Mesothelial cell of epicardium (in vitro differentiated cells): ENCODE measurements at regions not wholly inside any gene's neighbourhood (a gene's known extent, or its start where the extent isn't known, plus 50 kb on each side); places are given as distances from the start of the nearest gene placed in this dataset.
"Not testable (repeated sequence)": the region's sequence is repeated elsewhere in the genome, so short reads cannot be mapped to it uniquely, and the experiment has no call there.

Source experiments
- DNase-seq, 2 experiments: peaks; one replicate each; pipeline ENCODE4 v3.0.0; 2021; ENCODE audit warnings: low spot score in 2 of 2; ENCODE audit not compliant: unreplicated experiment in 2 of 2
- H3K27ac Mint-ChIP-seq: 2 replicates; pipeline ENCODE4 v1.8.0; 2021; ENCODE audit warnings: mixed read lengths
- H3K27me3 Mint-ChIP-seq: 2 replicates; pipeline ENCODE4 v1.8.0; 2021; ENCODE audit warnings: low read depth, mixed read lengths
- H3K36me3 Mint-ChIP-seq: 2 replicates; pipeline ENCODE4 v1.8.0; 2021; ENCODE audit warnings: mixed read lengths
- H3K4me1 Mint-ChIP-seq: 2 replicates; pipeline ENCODE4 v1.8.0; 2021; ENCODE audit warnings: mixed read lengths
- H3K4me3 Mint-ChIP-seq: 2 replicates; pipeline ENCODE4 v1.8.0; 2021; ENCODE audit warnings: mild to moderate bottlenecking, moderate library complexity, mixed read lengths
- H3K9me3 Mint-ChIP-seq: 2 replicates; pipeline ENCODE4 v1.8.0; 2021; ENCODE audit warnings: mixed read lengths
- CTCF ChIP-seq: fragments of 200-600 bp; sonication (generic); IDR thresholded peaks from one replicate; pipeline ENCODE4 v1.5.0; 2021; ENCODE audit warnings: antibody characterized with exemption; ENCODE audit not compliant: unreplicated experiment

GRCh38 chr1:223022641-223023473, 120.2 kb downstream of the TLR5 start:
- DNase-seq = peak in 1 of 2 experiments; percentile 37
- Mint-ChIP-seq H3K9me3 (peaks cover 5% of the 10 kb centered on the region), H3K36me3 (no peaks in the 10 kb centered on the region), H3K4me1 (peaks cover 57% of the 10 kb centered on the region), H3K27me3 (peaks cover 2% of the 10 kb centered on the region), H3K27ac (peak overlapping the region; percentile 15), H3K4me3 (no peak overlapping the region)
- no peak for TF ChIP-seq CTCF

- Mint-ChIP-seq H3K4me1 (peaks cover 60% of the 10 kb centered on the region), H3K4me3 (no peak overlapping the region), H3K36me3 (no peaks in the 10 kb centered on the region), H3K9me3 (peaks cover 5% of the 10 kb centered on the region), H3K27ac (peak overlapping the region; percentile 79), H3K27me3 (peaks cover 6% of the 10 kb centered on the region)
- no peak for TF ChIP-seq CTCF
- DNase-seq = peak in 1 of 2 experiments; percentile 26
Measured at GRCh38 chr1:223023863-223024262, 119.2 kb downstream of the TLR5 start.

- peaks cover 55% of the 10 kb centered on the region for H3K4me1 Mint-ChIP-seq
- not testable (repeated sequence) for DNase-seq, H3K4me3 Mint-ChIP-seq, H3K9me3 Mint-ChIP-seq, H3K36me3 Mint-ChIP-seq, H3K27ac Mint-ChIP-seq
- H3K27me3 Mint-ChIP-seq = peaks cover 11% of the 10 kb centered on the region
Measured at GRCh38 chr1:223024486-223024885, 118.6 kb downstream of the TLR5 start.

- not testable (repeated sequence) for DNase-seq, H3K36me3 Mint-ChIP-seq
- H3K4me1 Mint-ChIP-seq = peaks cover 53% of the 10 kb centered on the region
Measured at GRCh38 chr1:223025190-223025734, 117.8 kb downstream of the TLR5 start.

GRCh38 chr1:223026639-223027038, 116.4 kb downstream of the TLR5 start:
- H3K27ac Mint-ChIP-seq, H3K4me3 Mint-ChIP-seq, H3K9me3 Mint-ChIP-seq, H3K36me3 Mint-ChIP-seq, DNase-seq: not testable (repeated sequence)
- Mint-ChIP-seq H3K27me3 (peaks cover 14% of the 10 kb centered on the region), H3K4me1 (peaks cover 60% of the 10 kb centered on the region)

More at GRCh38 chr1:223025190-223025734, 117.8 kb downstream of the TLR5 start:
- not testable (repeated sequence) for H3K9me3 Mint-ChIP-seq, H3K4me3 Mint-ChIP-seq
- peaks cover 14% of the 10 kb centered on the region for H3K27me3 Mint-ChIP-seq
- peak overlapping the region; percentile 32 for H3K27ac Mint-ChIP-seq

- peaks cover 42% of the 10 kb centered on the region for H3K4me1 Mint-ChIP-seq
- no peak overlapping the region for H3K27ac Mint-ChIP-seq
- H3K36me3 Mint-ChIP-seq = no peaks in the 10 kb centered on the region
- H3K9me3 Mint-ChIP-seq = no peaks in the 10 kb centered on the region
- TF ChIP-seq CTCF = no peak
- peaks cover 14% of the 10 kb centered on the region for H3K27me3 Mint-ChIP-seq
- DNase-seq = no peak
- no peak overlapping the region for H3K4me3 Mint-ChIP-seq
Measured at GRCh38 chr1:223029985-223030769, 112.9 kb downstream of the TLR5 start.

GRCh38 chr1:223030871-223031400, 112.1 kb downstream of the TLR5 start:
- Mint-ChIP-seq H3K36me3 (no peaks in the 10 kb centered on the region), H3K4me3 (no peak overlapping the region), H3K27me3 (peaks cover 14% of the 10 kb centered on the region), H3K4me1 (peaks cover 41% of the 10 kb centered on the region), H3K27ac (no peak overlapping the region), H3K9me3 (no peaks in the 10 kb centered on the region)
- DNase-seq = no peak
- no peak for TF ChIP-seq CTCF
